GM18502 (cell line): ENCODE measurements at regions not wholly inside any gene's neighbourhood (a gene's known extent, or its start where the extent isn't known, plus 50 kb on each side); places are given as distances from the start of the nearest gene placed in this dataset.
"Not testable (repeated sequence)": the region's sequence is repeated elsewhere in the genome, so short reads cannot be mapped to it uniquely, and the experiment has no call there.

Experiments
- ATAC-seq: cut with Tn5 transposase; IDR thresholded peaks from one replicate; pipeline ENCODE4 v1.9.1; 2021; ENCODE audit warnings: mild to moderate bottlenecking; ENCODE audit not compliant: unreplicated experiment, poor library complexity

DNA sequence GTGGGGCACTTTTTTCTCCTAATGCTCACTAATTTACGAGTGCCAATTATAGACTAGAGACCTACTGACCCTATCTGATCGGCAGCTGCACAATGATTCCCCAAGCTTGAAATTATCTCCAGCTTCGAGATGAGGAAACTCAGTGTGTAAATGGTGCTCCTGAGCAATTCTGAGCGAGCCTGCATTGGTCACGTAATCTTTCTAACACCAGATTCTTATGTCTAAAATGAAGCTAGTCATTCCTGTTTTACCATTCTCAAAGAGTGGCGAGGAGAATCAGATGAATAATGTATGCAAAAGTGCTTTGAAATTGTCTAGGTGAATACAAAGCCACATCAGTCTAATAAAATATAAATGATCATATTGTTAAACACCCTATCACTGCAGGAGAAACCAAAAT, 318.1 kb upstream of the FAM78B start:
- ATAC-seq = no peak

DNA sequence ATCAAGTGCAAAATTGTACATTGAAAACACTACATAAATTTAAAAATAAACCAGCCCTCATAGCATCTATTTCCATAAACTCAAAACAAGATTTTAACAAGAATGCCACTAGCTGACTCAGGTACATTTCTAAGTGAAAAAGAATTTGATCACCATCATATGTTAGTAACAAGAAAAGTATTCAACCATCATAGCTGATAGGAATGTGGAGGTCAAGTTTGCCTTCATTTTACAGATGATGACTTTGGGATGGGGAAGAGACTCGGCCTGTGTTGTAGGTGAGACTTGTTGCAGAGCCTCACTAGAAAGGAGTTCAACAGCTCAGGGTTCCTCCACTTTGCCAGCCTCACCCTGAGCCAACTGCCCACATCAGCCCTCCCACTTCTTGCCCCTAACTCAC, 318.8 kb upstream of the FAM78B start:
- no peak for ATAC-seq

DNA sequence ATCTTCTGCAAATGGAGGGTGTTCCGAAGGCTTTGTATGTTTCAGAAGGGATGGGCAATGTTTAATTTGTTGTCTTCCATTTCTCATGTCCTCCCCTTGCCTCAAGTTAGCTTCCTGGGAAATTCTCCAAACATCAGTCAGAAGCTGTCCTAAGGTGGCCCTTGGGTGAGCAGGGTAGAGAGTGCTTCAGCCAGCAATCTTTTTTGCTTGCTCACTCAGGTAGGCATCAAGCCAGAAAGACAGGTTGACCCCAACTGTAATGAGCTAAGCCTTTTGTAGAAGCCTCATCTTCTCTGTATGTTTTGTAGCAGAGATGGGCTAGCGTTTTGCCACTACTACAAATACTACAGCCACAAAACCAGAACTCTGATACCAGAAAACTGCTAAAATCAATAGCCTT, 321.5 kb upstream of the FAM78B start:
- no peak for ATAC-seq

DNA sequence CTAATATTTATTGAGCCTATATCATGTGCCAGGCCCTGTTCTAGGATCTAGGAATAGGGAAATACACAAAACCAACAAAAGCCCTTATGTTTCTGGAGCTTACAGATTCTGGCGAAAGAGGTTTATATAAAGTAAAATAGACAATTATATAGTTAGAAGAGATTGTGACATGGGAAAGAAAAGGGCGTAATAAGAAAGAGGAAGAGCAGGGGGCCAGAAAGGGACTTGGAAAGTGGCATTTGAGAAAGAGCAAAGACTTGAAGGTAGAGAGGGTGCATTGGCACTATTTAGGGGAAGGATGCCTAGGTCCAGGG, 322.5 kb upstream of the FAM78B start:
- no peak for ATAC-seq

DNA sequence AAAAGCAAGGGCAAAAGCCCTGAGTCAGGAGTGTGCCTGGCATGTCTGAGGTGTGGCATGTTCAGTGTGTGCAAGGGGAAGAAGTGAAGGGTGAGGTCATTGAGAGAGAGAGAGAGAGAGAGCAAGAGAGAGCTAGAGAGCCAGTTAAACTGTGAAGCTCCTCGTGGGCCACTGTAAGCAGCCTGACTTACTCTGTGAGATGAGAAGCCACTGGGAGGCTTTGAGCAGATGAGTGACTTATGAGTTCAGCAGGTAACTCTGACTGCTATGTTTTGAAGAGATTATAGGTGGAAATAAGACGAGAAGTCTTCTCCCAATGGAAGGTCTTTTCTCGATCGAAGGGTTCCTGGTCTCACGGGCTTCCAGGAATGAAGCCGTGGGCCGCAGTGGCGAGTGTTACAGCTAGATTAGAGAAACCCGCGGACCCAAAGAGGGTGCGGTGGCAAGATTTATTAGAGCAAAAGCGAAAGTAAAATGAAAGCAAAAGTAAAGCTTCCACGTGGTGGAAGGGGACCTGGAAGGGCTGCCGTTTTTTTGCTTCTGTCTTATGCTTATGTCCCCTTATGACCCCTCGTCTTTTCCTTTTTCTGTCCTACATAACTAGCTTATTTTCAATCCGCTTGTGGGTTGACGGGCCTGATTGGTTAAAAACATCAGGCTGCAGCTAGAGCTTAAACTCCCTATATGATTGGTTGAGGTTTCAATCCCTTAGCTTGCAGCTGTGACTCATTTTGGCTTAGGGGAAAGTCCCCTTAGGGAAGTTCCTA, 323.1 kb upstream of the FAM78B start:
- peak; percentile 88 for ATAC-seq

DNA sequence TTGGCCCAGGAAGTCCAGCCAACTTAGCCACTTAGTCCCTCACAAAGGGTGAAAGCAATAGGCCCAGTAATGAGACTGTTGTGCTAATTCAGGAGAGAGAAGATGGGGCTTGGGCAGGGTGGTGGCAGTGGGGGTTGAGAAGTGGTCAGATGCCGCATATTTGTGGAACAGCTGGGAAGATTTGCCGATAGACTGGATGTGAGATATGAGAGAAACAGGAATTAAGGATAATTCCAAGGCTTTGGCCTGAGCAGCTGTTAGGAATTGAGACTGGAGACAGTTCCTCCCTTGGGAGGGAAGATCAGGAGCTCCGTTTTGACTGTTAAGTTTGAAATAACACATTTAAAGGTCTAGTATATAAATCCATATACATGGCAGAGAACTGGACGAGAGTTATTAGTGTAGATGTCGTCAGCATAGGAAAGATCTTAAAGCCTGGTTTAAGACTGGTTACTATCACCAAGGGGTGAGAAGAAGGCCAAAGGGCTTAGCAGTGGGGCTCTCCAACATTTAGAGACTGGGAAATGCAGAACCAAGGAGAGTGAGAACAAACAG, 323.7 kb upstream of the FAM78B start:
- no peak for ATAC-seq

DNA sequence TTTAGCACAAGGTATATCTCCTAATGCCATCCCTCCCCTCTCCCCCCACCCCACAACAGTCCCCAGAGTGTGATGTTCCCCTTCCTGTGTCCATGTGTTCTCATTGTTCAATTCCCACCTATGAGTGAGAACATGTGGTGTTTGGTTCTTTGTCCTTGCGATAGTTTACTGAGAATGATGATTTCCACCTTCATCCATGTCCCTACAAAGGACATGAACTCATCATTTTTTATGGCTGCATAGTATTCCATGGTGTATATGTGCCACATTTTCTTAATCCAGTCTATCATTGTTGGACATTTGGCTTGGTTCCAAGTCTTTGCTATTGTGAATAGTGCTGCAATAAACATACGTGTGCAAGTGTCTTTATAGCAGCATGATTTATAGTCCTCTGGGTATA, 327.0 kb upstream of the FAM78B start:
- ATAC-seq = not testable (repeated sequence)

DNA sequence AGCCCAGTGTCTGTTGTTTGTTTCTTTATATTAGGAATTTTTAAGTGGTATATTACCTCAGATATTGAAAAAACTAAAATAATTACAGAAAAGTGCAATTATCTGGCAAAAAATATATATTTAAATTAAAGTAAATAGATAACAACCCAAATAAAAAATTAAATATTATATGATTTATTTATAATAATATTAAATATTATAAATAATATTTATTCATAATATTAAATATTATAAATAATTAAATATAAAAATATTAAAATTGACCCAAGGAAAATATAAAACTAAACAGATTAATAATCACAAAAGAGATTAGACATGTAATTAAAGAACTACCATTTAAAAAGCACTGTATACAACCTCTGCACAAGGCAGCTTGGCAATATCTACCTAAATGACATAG, 331.9 kb upstream of the POGK start:
- no peak for ATAC-seq

DNA sequence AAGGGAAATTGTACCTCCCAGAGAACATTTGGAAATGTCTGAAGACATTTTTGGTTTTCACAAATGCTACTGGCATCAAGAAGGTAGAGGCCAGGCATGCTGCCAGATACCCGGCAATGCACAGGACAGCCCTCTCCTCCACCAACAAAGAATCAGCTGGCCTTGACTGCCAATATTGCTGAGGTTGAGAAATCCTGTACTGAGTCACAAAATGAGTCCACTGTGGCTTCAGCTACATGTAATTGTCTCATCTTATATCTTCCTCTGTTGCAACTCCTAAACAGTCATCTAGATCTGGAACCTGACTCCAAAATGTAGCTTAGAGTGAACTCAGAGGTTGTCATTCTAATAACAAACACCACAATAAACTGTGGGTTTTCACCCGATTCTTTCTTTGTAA, 327.5 kb upstream of the POGK start:
- ATAC-seq = no peak

DNA sequence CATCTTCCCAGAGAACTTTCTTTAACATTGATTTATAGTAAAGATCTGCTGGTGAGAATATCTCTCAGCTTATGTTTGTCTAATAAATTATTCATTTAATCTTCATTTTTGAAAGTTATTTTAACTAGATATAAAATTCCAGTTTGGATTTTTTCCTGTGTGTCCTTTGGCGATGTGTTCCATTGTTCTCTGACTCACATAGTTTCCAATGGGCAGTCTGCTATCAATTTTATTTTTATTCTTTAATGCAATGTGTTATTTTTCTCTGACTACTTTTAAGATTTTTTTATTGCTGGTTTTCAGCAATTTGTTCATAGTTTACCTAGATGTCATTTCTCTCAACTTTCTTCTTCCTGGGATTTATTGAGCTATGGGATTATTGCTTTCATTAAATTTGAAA, 325.2 kb upstream of the POGK start:
- no peak for ATAC-seq

DNA sequence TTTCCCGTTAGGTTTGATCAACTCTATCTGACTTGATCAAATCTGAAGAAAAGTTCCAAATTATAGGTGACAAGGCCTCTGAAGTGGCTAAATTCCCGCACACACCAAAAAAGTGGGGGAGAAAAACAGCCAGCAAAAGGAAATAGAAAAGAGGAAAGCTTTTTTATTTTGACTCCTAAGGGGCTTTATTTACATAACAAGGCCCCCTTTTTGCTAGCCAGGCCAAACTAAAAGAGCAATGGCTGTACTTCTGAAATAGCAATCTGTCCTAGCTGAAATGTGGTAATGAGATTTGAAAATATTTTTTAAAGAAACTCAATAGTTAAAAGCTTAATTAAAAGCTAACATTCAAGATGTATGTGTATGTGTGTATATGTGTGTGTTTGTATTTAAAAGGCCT, 311.5 kb upstream of the POGK start:
- ATAC-seq = no peak

DNA sequence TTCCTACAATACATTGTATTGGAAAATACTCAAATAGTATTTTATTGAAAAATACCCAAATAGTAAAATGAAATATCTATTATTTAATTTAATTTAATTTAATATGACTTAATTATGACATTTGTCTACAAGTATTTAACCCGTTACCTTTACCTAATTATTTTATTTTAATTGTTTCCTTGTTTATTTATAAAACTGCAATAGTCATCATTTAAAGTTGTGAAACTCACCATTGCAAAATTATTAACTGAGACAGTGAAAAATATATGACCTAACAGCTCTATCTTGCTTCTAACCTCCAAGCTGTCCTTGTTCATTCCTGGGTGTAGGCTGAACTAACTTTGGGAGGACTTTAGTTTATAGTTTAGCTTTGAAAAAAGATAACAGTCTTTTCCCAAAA, 300.6 kb upstream of the POGK start:
- ATAC-seq = no peak

DNA sequence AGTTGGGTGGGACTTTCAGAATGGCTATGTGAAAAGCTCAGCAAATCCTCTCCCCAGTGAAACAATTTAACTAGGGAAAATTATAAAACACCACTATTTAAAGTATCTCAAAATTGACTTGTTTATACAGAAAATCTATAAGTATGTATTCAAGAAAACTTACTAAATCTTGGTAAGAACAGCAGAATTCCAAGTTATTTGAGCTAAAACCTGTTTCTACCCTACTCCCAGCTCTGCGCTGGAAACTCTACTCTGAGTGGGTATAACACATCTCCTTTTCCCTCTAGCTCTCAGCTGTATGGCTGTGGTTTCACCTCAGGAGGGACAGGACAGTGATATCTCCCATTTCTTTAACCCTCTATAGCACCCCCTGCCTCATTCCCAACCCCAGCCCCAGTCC, 295.2 kb upstream of the POGK start:
- no peak for ATAC-seq

DNA sequence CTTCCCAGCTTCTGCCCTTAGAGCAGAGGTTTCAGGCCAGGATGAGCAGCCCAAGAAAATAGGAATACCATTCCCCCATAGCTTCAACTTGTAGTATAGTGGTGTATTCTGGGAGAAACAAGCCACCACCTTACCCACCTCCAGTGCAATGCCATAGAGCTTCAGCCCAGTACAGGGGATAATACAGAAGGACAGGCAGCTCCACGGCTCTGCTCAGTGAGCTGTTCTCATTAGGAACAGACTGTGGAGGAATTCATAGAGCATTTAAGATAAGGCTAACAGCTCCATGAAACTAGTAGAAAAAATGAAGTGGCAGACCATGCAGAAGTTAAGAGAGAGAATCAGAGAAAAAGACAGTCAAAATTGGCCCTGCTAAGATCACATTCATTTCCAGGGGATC, 294.7 kb upstream of the POGK start:
- ATAC-seq = no peak

DNA sequence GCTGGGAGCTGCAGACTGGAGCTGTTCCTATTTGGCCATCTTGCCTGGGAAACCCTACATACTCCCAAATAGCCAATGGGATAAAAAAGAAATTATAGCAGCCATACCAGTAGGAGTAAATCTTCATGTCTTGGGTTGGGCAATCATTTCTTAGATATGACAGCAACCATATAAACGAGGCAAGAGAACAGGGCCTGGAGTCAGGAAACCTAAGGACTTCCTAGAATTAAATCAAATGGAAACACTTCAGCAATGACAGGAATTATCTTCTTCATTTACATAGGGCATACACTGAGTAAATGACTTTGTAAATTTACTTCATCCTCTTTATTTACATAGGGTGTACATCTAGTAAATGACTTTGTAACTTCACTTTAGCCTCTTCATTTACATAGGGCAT, 286.6 kb upstream of the POGK start:
- ATAC-seq = no peak

DNA sequence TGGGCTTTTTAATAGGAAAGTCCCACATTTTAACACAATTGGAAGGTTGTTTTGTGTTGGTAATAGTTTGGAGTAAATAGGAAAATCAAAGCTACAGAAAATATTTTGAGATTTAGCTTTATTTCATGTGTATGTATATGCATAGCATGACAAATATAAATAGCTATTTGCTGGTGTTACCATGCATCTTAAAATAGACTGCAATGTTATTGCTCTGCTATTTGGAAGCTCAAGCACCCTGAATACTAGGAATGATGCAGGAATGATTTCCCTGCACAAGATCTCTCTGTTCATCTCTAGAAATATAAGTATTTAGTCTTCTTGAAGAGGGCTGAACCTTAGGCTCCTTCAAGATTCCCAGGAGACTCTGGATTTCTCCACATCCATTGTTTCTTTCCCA, 268.3 kb upstream of the POGK start:
- ATAC-seq = no peak

DNA sequence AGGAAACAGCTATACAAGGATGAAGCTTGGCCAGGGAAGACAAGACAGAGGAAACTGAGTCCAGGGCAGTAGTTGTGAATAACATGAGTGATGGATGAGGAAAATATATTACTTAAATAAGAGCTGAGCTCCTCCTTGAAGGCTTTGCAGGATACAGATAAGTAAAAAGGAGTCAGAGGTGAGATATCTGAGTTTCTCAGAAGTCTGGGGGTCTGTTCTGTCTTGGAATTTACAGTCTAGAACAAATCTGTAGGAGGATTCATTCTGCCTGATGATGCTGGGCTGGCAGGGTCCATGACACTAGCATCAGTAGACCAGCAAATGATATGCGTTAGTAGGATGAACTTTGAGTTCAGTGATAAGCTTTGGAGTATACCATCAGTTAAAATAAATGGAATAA, 266.1 kb upstream of the POGK start:
- no peak for ATAC-seq

DNA sequence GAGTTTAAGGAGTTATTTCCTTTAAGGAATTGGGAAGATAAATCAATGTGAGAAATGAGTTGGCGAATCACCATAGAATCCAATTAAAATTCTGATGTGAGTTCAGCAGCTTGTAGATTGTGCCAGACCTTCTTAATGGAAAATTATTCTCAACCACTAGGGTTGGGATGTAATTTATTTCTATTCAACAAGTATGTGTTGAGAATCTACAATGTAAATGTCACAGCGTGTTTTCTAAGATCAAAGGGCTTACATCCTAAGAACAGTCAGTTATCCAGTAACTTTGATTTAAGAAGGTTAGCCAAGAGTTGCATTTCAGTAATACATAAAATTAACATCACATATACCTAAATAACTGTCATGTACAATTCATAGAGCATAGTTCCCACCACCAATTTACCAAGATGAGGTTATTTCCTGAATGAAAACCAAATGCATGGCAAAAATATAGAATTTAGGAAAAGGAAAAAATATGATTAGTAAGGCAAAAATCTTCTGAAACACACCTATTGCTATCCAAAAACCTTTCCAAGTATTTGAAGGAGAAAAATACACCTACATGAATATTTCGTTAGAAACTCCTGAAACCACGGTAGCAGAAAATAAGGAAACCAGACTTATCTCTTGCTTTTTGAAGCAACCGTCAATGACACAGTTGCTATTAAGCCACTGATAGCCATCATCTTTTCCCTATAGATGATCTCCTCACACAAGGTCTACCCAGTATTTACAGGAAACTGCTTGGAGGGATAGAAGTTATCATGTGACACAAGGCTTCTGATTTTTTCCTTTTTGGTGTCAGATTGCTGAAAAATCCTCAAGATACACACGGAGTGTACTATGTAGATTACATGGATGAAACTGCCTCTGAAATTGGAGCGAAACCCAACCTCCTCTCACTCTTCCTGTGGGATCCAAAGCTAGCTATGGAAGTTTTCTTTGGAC, 259.4 kb upstream of the POGK start:
- ATAC-seq = no peak

DNA sequence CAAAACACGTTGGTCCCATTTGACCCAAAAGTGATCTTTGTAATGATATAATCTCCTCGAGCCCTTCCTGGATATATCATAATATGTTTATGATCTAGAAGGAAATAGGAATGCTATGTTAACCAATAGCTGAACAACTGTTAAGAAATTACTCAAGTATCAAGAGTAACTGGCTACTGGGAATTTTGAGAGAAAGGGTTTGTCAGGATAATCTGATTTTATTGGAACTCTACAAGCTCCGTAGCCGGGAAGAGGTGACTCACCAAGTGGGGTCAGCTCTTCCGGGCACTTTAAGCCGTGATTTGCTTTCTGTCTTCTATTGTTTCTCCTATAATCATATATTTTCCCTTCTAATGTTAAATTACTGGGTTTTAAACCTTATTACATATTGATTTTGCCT, 250.5 kb upstream of the POGK start:
- no peak for ATAC-seq

DNA sequence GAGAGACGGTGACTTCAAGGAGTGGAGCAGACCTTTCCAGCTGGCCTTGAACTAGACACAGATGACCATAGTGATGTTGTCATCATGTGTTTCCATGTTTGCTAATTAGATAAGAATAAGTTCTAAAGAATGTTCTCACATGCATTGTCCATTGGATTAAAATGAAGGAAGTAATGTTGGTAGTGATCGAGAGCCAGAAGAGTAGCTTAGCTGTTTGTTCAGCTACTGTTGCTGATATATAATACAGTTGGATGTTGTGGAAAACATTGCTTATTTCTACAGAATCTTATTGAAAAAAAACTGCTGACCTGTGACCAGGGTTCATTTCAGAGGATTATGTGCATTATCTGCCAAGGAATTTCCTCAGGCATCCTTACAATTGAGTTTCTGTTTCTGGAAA, 249.1 kb upstream of the POGK start:
- ATAC-seq = no peak

DNA sequence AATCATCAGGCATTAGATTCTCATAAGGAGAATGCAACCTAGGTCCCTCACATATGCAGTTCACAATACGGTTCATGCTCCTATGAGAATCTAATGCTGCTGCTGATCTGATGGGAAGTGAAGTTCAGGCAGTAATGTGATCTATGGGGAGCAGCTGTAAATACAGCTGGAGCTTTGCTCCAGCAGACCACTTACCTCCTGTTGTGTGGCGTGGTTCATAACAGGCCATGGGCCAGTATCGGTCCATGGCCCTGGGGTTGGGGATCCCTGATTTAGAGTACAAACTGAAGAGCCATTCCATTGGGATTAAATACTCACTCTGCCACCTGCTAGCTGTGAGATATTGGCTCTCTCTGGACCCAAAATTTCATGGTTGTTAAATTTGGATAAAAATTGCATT, 244.6 kb upstream of the POGK start:
- no peak for ATAC-seq

DNA sequence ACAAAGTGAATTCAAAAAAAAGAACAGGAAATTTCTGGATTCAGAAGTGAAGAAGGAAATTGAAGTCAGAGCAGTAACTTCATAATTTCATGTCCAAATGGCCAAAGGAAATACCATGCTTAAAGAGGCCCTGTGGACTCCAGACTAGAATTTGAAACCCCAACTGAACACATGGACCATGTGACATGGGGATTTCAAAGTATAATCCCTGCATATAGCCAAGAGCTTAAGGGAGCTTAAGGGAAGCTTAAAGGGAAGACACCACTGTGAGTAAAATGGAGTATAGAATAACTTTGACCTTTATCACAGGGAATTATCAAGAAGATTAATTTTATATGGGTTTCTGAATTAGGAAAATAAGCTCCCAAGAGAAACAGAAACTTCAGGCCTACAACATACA, 241.8 kb upstream of the POGK start:
- no peak for ATAC-seq
